ENCODE measurements at regions not wholly inside any gene's neighbourhood (a gene's known extent, or its start where the extent isn't known, plus 50 kb on each side); places are given as distances from the start of the nearest gene placed in this dataset.

- no peak overlapping the region for H3K27ac ChIP-seq
- no peaks in the 10 kb centered on the region for H3K36me3 ChIP-seq
- H3K27me3 ChIP-seq (replicated peaks; ENCODE audit: insufficient read depth) = no peaks in the 10 kb centered on the region
- peaks cover 0 to 12% of the 10 kb centered on the region in 2 donors for H3K4me1 ChIP-seq (ENCODE audit: control insufficient read depth in 1 of 2, low read depth in 2 of 2)
- ATAC-seq (ENCODE audit: insufficient number of reproducible peaks, low FRiP score, low read depth) = no peak
- H3K4me3 ChIP-seq = no peak overlapping the region
- H3K9me3 ChIP-seq = no peaks in the 10 kb centered on the region
- TF ChIP-seq, protein P1, sequence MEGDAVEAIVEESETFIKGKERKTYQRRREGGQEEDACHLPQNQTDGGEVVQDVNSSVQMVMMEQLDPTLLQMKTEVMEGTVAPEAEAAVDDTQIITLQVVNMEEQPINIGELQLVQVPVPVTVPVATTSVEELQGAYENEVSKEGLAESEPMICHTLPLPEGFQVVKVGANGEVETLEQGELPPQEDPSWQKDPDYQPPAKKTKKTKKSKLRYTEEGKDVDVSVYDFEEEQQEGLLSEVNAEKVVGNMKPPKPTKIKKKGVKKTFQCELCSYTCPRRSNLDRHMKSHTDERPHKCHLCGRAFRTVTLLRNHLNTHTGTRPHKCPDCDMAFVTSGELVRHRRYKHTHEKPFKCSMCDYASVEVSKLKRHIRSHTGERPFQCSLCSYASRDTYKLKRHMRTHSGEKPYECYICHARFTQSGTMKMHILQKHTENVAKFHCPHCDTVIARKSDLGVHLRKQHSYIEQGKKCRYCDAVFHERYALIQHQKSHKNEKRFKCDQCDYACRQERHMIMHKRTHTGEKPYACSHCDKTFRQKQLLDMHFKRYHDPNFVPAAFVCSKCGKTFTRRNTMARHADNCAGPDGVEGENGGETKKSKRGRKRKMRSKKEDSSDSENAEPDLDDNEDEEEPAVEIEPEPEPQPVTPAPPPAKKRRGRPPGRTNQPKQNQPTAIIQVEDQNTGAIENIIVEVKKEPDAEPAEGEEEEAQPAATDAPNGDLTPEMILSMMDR (IDR thresholded peaks at IDR 0.05) = no peak
- DNase-seq (ENCODE audit: low spot score) = no peak
These were observed 149.1 kb upstream of the ADO start for GRCh38 chr10:62655337-62655994.

DNA sequence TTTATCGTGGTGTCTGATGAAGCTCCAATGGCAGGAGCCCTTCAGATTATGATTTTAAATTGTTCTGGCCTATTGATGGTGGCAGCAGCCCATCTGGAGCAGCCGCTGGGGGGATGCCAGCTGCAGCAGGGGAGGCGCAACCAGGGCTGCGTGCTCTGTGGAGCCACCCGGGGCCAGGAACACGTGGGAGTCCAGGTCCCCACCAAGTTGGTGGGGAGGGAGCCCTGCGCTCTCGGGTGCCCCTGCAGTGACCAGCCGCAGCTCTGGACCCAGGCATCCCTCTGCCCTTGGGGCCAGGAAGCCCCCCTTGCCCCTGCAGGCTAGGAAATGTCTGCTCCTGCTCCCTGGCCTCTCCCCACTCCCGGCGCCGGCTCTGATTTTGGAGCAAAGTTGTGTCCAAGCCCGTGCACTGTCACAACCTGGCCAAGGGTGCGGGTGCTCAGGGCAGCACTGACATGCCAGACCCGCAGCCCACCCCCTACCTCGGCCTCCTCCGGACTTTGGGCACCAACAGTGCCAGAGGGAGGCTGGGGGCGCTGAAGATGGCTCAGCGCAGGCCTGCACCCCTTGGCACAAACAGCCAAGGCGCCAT is 147.2 kb upstream of the ADO start:
- no peaks in the 10 kb centered on the region for H3K36me3 ChIP-seq
- no peak overlapping the region for H3K27ac ChIP-seq
- no peaks in the 10 kb centered on the region for H3K9me3 ChIP-seq
- H3K4me1 ChIP-seq (ENCODE audit: control insufficient read depth in 1 of 2, low read depth in 2 of 2) = peaks cover 0 to 12% of the 10 kb centered on the region in 2 donors
- DNase-seq (ENCODE audit: low spot score) (no peak), ATAC-seq (ENCODE audit: insufficient number of reproducible peaks, low FRiP score, low read depth) (no peak)
- H3K4me3 ChIP-seq = peak overlapping the region; percentile 7
- TF ChIP-seq, protein P1 (IDR thresholded peaks at IDR 0.05) = no peak
- no peaks in the 10 kb centered on the region for H3K27me3 ChIP-seq (replicated peaks; ENCODE audit: insufficient read depth)

DNA sequence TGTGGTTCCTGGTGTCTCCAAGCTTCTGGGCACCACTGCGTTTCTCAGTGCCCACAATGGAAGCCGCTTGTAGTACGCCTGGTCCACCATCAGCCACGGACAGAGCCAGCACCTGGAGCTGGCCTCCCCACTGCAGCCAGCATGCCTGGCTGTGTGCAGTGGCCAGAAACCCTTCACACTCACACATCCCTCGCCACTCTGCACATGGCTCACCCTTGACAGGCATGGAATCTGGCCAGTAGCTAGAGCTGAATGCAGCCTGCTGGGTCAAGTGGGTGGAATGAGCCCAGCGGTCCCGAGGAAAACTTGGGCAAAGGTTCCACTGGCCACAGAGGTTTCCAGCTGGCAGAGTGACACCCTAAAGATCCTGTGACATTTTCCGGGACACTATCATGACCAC is 146.0 kb upstream of the ADO start:
- TF ChIP-seq, protein P1 (IDR thresholded peaks at IDR 0.05) = no peak
- ATAC-seq (ENCODE audit: insufficient number of reproducible peaks, low FRiP score, low read depth) = no peak
- Histone ChIP-seq H3K4me3 (no peak overlapping the region), H3K27me3 (replicated peaks; ENCODE audit: insufficient read depth) (no peaks in the 10 kb centered on the region), H3K27ac (no peak overlapping the region), H3K4me1 (ENCODE audit: control insufficient read depth in 1 of 2, low read depth in 2 of 2) (peaks cover 0 to 12% of the 10 kb centered on the region in 2 donors), H3K36me3 (no peaks in the 10 kb centered on the region), H3K9me3 (no peaks in the 10 kb centered on the region)
- no peak for DNase-seq (ENCODE audit: low spot score)

DNA sequence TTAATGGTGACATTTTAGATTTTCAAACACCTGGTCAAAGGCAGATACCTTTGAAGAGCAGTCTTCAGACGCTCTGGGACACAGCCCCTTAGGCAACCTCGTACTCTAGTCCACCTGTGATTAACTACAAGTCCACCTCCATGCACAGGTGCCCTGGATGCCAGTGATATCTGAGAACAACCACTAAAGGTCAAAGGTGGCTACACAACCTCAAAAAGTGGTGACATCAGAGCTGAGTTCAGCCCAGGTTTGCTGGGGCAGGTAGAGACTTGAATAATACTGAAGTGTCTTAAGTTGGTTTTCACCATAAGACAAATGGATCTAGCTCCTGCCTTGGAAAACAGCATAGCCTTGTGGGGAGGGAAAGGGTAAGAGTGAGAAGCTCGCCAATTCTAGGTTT is 143.4 kb upstream of the ADO start:
- TF ChIP-seq, protein P1 (IDR thresholded peaks at IDR 0.05) = no peak
- Histone ChIP-seq H3K9me3 (no peaks in the 10 kb centered on the region), H3K4me1 (ENCODE audit: control insufficient read depth in 1 of 2, low read depth in 2 of 2) (peaks cover 0 to 12% of the 10 kb centered on the region in 2 donors), H3K27me3 (replicated peaks; ENCODE audit: insufficient read depth) (no peaks in the 10 kb centered on the region), H3K36me3 (no peaks in the 10 kb centered on the region), H3K4me3 (no peak overlapping the region), H3K27ac (no peak overlapping the region)
- DNase-seq (ENCODE audit: low spot score) (no peak), ATAC-seq (ENCODE audit: insufficient number of reproducible peaks, low FRiP score, low read depth) (no peak)

- H3K9me3 ChIP-seq = no peaks in the 10 kb centered on the region
- H3K36me3 ChIP-seq = no peaks in the 10 kb centered on the region
- no peaks in the 10 kb centered on the region for H3K27me3 ChIP-seq (replicated peaks; ENCODE audit: insufficient read depth)
- ATAC-seq (ENCODE audit: insufficient number of reproducible peaks, low FRiP score, low read depth) = no peak
- H3K4me1 ChIP-seq (ENCODE audit: control insufficient read depth in 1 of 2, low read depth in 2 of 2) = peaks cover 0 to 4% of the 10 kb centered on the region in 2 donors
- H3K27ac ChIP-seq = no peak overlapping the region
- no peak overlapping the region for H3K4me3 ChIP-seq
- no peak for DNase-seq (ENCODE audit: low spot score)
- TF ChIP-seq, protein P1 (IDR thresholded peaks at IDR 0.05) = no peak
These were observed 142.0 kb upstream of the ADO start for GRCh38 chr10:62662486-62662885.

All from thoracic aorta (tissue), 2 donors.